ENCODE measurements at regions not wholly inside any gene's neighbourhood (a gene's known extent, or its start where the extent isn't known, plus 50 kb on each side); places are given as distances from the start of the nearest gene placed in this dataset.

DNA sequence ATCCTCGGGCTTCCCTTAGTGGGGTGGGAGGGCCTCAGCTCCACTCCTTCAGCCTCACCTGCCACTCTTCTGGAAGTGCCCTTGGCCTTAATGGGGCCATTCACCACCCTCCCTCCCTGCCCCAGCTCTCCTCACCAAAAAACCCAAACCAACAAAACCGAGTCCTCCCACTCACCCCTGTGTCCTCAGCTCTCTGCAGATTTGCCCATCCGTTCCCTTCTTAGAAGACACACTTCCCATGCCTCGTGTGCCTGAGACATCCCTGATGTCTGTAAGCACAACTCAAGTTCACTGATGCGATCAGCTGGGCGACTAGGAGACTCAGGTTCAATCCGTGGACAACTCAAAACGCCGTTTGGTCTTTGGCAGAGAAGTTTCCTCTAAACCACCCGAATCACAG lies 839.2 kb downstream of the TBC1D22A start:
- Histone ChIP-seq H3K27ac (no peak overlapping the region), H3K4me3 (no peak overlapping the region)
- no peak for DNase-seq (ENCODE audit: low spot score)
- TF ChIP-seq, protein P1, sequence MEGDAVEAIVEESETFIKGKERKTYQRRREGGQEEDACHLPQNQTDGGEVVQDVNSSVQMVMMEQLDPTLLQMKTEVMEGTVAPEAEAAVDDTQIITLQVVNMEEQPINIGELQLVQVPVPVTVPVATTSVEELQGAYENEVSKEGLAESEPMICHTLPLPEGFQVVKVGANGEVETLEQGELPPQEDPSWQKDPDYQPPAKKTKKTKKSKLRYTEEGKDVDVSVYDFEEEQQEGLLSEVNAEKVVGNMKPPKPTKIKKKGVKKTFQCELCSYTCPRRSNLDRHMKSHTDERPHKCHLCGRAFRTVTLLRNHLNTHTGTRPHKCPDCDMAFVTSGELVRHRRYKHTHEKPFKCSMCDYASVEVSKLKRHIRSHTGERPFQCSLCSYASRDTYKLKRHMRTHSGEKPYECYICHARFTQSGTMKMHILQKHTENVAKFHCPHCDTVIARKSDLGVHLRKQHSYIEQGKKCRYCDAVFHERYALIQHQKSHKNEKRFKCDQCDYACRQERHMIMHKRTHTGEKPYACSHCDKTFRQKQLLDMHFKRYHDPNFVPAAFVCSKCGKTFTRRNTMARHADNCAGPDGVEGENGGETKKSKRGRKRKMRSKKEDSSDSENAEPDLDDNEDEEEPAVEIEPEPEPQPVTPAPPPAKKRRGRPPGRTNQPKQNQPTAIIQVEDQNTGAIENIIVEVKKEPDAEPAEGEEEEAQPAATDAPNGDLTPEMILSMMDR (IDR thresholded peaks at IDR 0.05): no peak

DNA sequence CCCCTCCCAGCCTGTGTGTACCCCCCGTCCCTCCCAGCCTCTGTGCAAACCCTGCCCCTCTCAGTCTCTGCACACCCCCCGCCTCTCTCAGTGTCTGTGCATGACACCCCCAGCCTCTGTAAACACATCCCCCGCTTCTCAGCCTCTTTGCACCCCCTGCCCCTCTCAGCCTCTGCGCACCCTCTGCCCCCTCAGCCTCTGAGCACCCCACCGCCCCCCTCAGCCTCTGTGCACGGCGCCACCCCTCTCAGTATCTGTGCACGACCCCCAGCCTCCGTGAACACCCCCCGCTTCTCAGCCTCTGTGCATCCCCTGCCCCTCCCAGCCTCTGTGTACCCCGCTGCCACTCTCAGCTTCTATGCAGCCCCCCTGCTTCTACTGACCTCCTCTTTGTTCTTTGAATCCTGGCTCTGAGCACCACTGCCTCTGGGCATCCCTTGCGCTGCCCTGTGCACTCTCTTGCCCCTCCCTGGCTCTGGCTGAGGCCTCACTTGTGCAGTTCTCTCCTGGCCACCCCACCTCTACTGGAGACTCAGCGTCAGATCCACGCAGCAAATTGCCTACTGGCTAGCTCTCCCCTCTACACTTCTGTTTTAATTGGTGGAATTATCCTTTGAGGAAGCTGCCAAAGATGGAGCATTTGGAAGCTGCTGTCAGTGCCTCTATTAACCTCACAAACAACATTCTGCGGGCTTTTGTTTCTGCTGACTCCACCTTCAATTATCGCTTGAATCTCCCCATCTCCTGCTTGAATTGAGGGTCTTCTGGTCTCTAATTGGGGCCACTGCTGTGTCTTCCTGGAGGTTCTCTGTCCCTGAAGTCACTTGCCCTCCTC lies 838.6 kb downstream of the TBC1D22A start:
- H3K4me3 ChIP-seq: no peak overlapping the region
- no peak for DNase-seq (ENCODE audit: low spot score)
- TF ChIP-seq, protein P1 (IDR thresholded peaks at IDR 0.05): no peak
- no peak overlapping the region for H3K27ac ChIP-seq

DNA sequence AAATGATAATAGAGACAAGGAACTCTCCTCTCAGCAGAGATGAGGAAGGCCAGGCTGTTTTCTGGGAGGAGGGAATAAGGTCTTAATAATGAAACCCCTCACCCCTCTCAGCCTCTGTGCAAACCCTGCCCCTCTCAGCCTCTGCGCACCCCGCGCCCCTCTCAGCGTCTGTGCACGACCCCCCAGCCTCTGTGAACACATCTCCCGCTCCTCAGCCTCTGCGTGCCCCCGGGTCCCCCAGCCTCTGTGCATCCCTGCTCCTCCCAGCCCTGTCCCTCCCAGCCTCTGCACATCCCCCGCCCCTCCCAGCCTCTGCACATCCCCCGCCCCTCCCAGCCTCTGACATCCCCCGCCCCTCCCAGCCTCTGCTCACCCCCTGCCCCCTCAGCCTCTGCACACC lies 837.8 kb downstream of the TBC1D22A start:
- Histone ChIP-seq H3K4me3 (no peak overlapping the region), H3K27ac (no peak overlapping the region)
- DNase-seq (ENCODE audit: low spot score): no peak
- TF ChIP-seq, protein P1 (IDR thresholded peaks at IDR 0.05): no peak

DNA sequence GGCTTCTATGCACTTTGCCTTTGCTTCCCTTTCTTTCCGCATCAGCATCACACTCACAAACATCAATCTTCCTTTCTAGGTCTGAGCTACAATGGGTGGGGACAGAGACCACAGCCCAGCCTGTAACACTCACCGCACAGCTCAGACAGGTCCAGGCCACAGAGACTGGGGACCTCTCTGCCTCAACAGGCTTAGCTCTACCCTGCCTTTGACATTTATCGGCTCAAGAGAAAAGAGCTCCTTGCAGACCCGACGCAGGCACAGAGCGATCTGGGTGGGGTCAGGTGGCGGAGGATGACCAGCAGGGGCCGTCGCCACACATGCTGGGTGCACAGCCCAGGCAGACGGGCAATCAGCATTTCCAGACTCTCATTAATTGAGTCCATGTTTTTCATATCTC lies 837.3 kb downstream of the TBC1D22A start:
- no peak for DNase-seq (ENCODE audit: low spot score)
- Histone ChIP-seq H3K4me3 (no peak overlapping the region), H3K27ac (no peak overlapping the region)
- TF ChIP-seq, protein P1 (IDR thresholded peaks at IDR 0.05): no peak

DNA sequence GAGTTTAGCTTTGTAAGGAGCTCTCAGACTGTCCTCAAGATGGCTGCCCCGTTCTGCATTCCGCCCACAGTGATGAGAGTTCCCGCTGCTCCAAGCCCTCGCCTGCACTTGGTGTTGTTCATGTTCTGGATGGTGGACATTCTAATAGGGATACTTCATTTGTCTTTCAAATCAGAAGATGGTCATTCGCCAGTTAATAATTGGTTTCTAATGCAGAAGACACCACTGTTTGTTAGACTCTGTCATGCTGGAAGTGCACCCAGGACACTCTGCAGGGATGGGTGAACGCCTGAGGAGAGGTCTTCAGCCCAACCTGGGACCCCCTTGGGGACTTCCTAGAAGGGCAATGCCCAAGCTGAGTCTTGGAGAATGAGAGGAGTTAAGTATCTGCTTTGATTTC lies 836.4 kb downstream of the TBC1D22A start:
- no peak for DNase-seq (ENCODE audit: low spot score)
- H3K27ac ChIP-seq: no peak overlapping the region
- TF ChIP-seq, protein P1 (IDR thresholded peaks at IDR 0.05): no peak
- H3K4me3 ChIP-seq: no peak overlapping the region

DNA sequence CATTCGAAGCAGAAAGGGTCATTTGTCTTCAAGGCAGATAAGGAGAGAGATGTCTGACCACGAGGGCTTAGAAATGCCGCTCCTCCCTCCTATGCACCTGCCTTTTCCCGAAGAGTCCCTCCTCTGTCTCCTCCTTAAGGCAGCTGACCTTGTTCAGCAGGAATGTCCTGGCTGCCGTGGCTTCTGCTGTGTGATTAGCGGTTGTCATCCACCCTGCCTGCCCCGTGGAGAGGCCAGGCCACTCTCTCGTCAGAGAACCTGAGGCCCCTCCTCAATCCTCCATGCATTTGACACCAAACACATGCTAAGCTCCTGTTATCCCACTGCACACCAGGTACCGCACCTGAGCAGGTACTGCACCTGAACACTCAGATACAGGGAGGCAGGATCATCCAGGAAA lies 834.6 kb downstream of the TBC1D22A start:
- TF ChIP-seq, protein P1 (IDR thresholded peaks at IDR 0.05): no peak
- no peak overlapping the region for H3K27ac ChIP-seq
- no peak overlapping the region for H3K4me3 ChIP-seq
- no peak for DNase-seq (ENCODE audit: low spot score)

DNA sequence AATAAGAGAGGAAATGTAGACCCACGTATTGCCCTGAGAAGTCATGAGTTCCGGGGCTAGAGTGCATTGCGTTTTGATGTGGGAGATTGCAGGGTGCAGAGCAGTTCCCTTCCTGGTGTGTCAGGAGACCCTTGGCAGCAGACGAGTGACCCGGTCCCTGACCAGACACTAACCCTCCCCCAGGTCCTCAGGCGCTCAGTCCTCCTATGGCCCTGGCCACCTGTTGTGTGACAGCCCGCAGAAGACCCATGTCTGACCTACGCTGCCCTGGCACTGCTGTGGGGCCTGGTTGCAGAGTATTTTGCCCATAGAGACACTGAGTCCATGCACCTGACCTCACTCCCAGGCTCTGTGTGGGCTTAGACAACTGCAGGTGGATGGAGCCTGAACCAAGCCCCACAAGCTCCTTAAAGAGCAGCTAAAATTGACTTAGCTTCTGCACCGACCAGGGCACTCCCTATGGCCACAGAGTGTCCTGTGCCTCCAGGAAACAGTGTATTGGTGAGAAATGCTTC lies 833.8 kb downstream of the TBC1D22A start:
- DNase-seq (ENCODE audit: low spot score): no peak
- TF ChIP-seq, protein P1 (IDR thresholded peaks at IDR 0.05): no peak
- no peak overlapping the region for H3K4me3 ChIP-seq
- H3K27ac ChIP-seq: no peak overlapping the region
